ENCODE measurements at regions not wholly inside any gene's neighbourhood (a gene's known extent, or its start where the extent isn't known, plus 50 kb on each side); places are given as distances from the start of the nearest gene placed in this dataset.

- no peak for TF ChIP-seq CTCF (IDR thresholded peaks at IDR 0.05; ENCODE audit: insufficient read depth, missing control alignments)
- DNase-seq (ENCODE audit: insufficient read length, low spot score) (no peak), FAIRE-seq (no peak)
Measured at GRCh38 chr22:48680601-48681000, 1147.1 kb downstream of the BRD1 start.

GRCh38 chr22:48679656-48680555 is 1147.8 kb downstream of the BRD1 start:
- no peak for FAIRE-seq
- DNase-seq (ENCODE audit: insufficient read length, low spot score): no peak

DNA sequence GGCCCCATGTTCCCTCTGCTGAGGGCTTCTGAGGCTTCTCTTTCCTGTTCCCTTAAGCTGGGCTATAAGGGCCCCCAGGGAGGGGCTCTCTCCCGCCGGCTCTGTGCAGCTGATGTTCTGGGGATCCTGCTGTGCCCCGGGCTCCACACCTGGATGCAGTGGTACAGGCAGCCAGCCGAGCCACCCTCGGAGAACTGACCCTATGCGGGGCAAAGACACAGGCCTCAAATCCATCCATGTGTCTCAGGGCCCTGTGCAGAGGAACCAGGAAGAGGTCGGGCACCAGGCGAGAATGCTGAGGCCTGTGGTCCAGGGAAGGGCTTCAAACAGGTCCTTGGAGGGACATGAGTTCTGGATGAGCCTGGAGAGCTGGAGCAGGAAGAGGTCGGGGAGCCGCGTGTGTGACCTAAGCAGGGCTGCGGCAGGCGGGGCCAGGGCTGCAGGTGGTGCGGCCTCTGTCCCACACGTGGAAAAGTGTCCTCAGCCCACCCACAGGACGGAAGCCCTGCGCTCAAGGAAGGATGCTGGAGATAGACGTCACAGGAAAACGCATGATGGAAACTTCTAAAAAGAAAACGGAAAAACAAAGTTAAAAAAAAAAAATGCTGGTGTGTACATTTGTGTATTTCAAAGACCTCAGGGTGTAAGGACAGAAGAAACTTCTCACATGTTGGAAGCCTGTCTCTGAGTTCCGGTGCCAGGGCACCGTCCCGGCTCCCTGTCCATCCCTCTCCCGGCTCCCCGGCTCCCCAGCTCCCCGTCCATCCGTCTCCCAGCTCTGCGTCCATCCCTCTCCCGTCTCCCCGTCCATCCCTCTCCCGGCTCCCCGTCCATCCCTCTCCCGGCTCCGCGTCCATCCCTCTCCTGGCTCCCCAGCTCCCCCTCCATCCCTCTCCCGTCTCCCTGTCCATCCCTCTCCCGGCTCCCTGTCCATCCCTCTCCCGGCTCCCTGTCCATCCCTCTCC is 1149.2 kb downstream of the BRD1 start:
- TF ChIP-seq CTCF (IDR thresholded peaks at IDR 0.05; ENCODE audit: insufficient read depth, missing control alignments): no peak
- FAIRE-seq (no peak), DNase-seq (ENCODE audit: insufficient read length, low spot score) (no peak)

More at GRCh38 chr22:48679656-48680555, 1147.8 kb downstream of the BRD1 start:
- no peak for TF ChIP-seq CTCF (IDR thresholded peaks at IDR 0.05; ENCODE audit: insufficient read depth, missing control alignments)

DNA sequence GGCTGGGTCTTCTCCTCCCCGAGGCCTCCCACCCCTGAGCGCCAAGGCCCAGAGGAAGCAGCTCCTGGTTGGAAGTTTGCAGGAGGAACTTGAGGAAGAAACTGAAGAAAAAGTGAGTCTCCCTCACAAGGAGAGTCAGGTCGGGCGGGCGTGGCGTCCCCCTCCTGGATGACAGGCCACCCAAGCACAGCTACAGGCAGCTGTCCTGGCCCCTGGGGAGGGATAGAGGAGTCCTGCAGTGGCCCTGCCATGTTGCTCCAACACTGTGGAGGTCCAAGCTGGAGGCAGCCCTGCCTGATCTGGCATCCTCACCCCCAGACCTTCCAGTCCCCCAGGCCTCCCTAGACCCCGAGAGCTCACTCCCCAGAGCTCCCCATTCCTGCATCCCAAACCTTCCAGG is 1150.1 kb downstream of the BRD1 start:
- DNase-seq (ENCODE audit: insufficient read length, low spot score) (no peak), FAIRE-seq (no peak)
- TF ChIP-seq CTCF (IDR thresholded peaks at IDR 0.05; ENCODE audit: insufficient read depth, missing control alignments): no peak

DNA sequence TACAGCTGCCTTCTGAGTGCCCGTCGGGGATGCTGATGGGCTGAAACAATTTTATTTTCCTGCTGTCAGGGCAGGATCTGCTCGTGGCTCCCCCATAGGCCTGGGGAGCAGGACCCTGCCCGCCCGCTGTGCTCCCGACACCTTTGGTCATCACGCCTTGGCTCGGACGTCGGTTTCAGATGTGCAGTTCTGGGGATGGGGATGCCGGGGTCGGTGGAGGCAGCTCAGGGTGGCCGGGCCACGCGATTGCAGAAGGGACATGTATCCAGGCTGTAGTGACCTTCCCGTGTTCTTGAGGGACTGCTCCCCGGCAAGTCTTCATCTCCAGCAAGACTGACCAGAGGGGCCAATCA is 1150.5 kb downstream of the BRD1 start:
- FAIRE-seq: no peak
- no peak for TF ChIP-seq CTCF (IDR thresholded peaks at IDR 0.05; ENCODE audit: insufficient read depth, missing control alignments)
- no peak for DNase-seq (ENCODE audit: insufficient read length, low spot score)

- DNase-seq (ENCODE audit: insufficient read length, low spot score) (no peak), FAIRE-seq (no peak)
- TF ChIP-seq CTCF (IDR thresholded peaks at IDR 0.05; ENCODE audit: insufficient read depth, missing control alignments): no peak
Measured at GRCh38 chr22:48676266-48677167, 1151.2 kb downstream of the BRD1 start.

Measured in D721Med (cell line).